ENCODE measurements at regions not wholly inside any gene's neighbourhood (a gene's known extent, or its start where the extent isn't known, plus 50 kb on each side); places are given as distances from the start of the nearest gene placed in this dataset.

DNA sequence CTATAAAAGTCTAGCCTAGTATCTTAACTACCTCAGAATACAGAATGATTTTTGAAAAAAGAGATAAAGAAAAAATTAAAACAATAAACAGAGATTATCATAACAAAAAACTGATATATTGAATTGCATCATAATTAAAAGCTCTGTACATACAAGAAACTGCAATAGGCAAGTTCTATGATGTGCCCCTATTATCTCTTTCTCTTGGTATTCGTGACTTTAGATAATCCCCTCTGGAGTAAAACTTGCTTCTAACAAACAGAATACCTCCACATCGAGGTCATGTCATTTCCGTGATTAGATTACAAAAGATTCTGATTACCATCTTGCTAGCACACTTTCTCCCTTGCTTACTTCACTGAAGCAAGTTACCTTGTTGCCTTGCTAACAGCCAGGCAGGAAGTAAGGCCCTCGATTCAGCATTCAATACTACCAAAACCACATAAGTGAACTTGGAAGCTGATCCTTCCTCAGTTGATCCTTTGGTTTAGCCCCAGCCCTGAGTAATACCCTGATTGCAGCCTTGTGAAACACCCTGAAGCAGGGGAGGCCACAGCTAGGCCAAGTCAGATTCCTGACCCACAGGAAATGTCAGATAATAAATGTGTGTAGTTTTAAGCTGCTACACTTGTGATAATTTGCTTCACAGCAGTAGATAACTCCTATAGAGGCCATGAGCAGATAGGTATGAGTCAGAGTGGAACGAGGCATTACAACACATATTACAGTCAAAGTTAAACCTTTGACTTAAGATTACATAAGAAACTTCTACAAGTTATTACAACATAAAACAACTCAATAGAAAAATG lies 53.7 kb upstream of the TMX4 start:
- DNase-seq (no peak), ATAC-seq (peak; percentile 43)

DNA sequence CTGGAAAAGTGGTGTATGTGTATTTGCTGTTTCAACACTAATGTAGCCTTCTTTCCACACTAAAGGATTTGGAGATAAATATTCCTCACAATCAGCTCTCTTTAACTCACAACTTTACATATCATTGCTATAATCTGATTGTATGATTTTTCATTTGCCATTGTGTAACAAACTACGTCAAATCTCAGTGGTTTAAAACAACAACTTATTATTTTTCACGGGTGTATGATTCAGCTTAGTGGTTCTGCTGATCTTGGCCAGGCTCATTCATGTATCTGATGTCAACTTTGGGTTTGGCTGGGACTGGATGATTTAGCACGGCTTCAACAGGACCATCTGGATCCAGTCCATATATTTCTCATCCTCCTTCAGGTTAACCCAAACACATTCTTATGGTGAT lies 55.4 kb upstream of the TMX4 start:
- DNase-seq (no peak), ATAC-seq (no peak)

DNA sequence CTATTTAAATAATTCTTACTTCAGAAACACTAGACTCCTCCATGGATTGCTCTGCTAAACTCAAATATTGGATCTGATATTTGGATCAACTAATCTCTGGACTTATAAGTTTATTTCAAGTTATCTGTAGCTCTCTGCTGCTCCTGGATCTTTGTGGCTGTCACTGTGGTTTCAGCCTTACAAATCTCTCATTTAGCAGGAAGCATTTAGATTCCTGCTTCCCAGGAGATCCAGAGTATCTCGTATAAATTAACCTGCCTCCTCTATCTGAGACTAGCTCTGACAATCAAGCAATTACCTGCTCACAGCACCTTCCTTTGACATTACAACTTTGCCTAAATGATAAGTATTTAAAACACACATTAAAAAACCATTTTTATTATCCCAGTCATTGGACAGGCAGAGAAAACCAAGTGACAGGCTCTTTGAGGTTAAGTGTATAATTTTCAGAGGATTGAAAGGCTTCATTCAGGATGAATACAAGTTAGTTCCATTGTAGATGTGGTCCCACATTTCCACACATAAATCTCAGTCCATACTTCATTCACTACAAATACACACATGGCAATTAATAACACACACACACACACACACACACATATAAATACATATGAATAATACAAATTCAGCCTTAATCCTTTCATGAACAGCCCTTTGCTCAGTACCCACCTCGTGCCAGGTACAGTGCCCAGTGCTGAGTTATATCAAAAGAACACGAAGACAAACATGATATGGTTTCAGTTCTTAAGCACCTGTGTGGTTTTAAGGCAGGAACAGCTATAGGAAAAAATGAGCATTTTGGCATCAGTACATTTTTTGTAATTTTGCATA lies 55.5 kb upstream of the PLCB1 start:
- no peak for DNase-seq
- no peak for ATAC-seq

DNA sequence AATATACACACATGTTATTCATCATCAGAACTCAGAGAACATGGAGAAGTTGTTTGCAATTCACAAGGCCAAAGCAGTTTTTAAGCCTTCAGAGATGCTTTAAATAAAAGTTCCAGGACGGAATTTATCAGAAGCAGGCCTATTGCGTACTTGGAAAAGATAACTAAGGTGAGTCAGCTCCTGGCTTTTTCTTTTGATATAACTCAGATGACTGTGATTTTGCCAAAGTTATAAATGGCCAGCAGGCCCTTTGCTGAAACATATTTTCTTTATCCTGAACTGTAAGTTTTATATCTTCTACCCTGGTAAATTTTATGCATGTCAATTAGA lies 55.0 kb upstream of the PLCB1 start:
- ATAC-seq (no peak), DNase-seq (no peak)

DNA sequence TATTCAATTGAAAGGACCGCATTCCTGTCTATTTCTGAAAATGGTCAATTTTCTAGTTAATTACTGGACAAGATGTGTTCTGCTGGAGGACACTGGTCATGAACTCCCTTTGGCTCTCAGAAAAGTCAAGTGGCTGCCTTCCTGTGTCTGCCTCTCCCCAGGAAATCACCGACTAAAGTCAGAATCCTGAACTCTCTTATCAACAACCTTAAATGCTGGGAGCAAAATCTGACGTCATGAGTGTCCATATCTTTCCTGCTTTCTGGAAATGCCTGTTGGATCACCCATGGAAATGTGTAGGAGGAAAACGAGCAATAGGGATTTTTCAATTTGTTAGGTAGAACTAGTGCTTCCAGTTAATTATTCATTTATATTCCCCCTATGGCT lies 53.5 kb upstream of the PLCB1 start:
- ATAC-seq (no peak), DNase-seq (no peak)

DNA sequence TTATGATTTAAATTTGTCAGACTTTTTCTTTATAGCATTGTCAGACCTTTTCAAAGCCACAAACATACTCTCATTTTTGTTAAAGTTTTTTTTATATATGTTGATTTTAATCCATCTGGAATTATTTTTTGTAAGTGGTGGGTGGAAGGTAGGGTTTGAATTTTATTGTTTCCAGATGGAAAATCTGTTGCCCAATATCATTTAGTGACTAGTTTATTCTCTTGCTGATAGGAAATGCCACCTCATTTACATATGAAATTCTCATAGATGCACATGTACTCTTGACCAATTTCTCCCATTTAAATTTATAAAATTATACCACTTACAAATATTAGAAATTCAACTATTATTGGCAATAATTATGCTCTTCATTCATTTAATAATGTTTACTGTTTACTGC lies 52.1 kb upstream of the PLCB1 start:
- ATAC-seq (no peak), DNase-seq (no peak)

DNA sequence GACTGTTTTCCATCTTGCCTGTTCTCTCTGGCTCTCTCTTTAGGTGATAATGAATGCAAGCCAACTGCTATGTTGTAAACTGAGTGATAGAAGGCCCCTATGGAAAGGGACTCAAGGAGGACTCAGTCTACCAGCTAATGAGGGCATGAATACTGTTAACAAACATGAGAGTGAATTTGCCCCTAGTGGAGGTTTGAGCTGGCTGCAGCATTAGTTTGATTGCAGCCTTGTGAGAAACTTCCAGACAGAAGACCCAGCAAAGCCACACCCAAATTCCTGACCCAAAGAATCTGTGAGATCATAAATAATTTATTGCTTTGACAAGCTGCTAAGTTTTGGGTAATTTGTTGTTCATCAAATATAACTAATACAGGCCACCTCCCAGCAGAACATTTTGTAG lies 50.0 kb upstream of the PLCB1 start:
- no peak for ATAC-seq
- DNase-seq: no peak

Measured in stimulated activated naive CD8-positive, alpha-beta T cell treated with anti-CD3 and anti-CD28 coated beads, Interleukin-15, Interleukin-2, amounts not matched to agents 100 U/mL and 50 U/mL, for 24 hours (primary cell).